Activated T-cell treated with anti-CD3 and anti-CD28 coated beads for 24 hours (primary cell): ENCODE measurements at regions not wholly inside any gene's neighbourhood (a gene's known extent, or its start where the extent isn't known, plus 50 kb on each side); places are given as distances from the start of the nearest gene placed in this dataset.

Experiments used
- DNase-seq: peaks from one replicate; pipeline ENCODE4 v3.0.0-alpha.2; 2020; ENCODE audit warnings: low read depth

DNA sequence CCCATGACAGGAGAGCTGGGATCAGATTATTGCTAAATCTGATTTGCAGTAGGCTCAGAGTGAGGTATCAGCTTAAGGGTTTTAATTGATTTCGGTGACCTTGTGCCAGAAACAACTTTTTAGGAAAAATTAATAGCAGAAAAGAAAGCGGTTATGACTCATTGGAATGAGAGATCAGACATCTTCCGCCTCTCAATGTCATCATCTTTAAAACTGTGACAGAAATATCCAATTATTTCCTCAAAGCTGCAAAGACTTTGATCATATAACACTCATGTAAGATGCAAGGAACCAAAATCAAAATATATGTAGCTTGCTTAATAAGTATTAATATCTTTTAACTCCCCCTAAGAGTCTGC is 190.1 kb upstream of the FOXF1 start:
- no peak for DNase-seq

DNA sequence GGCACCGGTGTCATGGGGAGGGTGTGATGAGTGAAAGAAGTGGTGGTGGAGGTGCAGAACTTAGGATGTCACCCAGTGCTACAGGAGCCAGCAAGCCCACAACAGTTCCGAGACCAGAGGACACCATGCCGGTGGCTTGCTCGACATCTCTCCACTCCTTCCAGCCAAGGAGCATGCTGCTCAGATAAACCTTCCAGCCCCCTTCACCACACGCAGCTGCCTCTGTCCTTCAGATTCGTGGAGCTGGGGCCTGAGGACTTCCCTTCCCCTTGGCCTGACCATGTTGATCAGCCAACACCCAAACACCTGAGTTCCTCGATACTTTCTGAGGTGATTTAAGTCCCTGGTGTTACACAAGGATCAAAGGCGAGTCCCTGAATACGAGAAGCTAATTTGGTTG is 188.8 kb upstream of the FOXF1 start:
- no peak for DNase-seq

DNA sequence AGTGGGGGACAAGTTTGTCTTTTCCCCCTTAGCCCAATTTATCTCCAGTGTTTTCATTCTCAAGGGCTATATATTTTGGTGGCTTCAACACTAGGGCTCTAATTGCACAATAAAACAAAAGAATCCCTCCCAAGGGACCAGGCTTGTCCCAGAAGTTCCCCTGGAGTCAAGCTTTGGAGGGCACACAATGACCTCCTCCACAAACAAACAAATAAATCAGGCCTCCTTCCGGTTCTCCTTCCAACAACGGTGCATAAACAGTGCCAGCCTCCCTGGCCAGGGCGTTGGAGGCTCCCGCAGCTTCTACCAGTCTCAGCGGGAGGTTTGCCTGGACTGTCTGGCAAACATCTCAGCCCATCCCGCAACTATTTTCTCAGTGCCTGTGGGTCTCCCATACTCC is 188.0 kb upstream of the FOXF1 start:
- DNase-seq = no peak

DNA sequence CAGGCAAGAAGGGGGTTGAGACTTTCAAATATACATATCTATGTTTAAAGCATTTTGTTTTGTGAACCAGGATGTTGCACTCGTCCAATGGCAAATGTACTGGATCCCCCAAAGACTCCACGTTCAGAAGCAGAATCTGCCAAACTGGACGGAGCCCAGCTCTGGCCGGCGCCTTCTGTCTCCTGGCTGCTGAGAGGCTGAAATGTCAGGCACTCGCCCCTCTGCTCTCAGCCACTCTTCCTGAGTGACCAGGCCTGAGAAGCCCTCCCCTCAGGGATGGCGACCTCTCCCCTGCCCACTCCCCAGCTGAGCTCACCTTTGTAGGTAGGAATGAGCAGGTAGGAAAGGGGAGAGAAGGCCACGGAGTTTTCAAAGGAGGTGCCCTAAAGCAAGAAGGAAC is 187.5 kb upstream of the FOXF1 start:
- no peak for DNase-seq

DNA sequence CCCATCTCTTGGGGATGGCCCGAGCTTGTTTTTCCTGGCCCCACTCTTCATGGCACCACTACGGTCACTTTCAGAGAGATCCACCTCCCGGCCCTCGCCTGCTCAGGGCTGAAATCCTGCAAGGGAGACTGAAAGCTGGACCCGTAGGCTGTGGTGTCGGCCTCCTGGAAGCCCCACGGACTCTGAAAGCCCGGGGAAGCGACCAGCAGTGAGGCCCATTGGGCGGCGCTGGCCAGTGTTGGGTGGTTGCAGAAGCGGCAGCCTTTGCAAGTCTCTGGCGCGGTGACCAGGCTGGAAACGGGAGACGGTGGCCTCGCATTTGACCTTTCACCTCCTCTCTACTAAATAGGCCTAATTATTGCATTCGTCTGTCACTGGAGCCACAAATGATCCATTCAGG is 186.0 kb upstream of the FOXF1 start:
- DNase-seq = no peak

DNA sequence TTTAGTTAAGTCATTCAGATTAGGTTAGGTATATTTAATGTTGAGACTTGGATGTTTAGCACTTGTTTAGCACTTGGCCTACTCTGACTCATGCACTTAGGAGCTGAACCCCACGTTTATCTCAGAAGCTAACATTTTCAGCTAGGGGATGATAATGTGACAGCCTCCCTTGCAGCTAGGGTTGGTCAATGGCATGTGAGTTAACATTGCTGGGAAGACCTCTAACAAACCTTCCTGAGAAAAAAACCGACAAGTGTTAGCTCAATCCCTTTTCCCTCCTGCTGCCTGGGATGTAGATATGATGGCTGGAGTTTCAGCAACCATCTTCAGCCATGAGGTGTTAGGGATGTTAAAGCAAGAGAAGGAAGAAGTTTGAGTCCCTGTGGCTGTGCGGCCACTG is 185.0 kb upstream of the FOXF1 start:
- DNase-seq = no peak

DNA sequence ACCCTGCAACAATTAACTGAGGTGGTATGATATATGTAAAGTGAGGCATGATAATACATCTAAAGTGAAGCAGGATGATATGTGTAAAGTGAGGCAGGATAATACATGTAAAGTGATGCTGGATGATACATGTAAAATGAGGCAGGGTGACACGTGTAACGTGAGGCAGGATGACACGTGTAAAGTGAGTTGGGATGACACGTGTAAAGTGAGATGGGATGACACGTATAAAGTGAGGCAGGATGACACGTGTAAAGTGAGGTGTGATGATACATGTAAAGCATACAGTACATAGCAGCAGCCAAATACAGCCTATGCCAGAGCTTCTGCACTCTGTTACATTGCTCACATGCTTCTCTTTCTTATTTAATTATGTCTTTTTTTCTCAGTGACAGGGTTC is 184.4 kb upstream of the FOXF1 start:
- no peak for DNase-seq

DNA sequence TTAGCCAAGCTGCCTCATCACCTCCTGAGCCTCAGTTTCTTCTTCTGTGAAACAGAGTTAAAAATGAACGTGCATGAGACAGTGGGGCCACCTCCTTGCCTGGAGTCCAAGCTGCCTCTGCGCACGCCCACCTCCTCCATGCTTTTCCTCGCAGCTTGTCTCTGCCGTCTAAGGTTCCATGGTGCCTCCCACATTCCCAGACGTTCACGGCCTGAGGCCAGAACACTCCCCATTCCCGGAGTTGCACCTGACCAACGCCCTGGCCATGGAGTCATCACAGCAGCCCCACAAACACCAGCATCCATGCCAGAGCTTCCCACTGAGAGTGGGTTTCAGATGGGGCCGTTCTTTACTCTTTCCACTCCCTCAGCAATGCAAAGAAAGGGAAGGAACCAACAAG is 183.0 kb upstream of the FOXF1 start:
- DNase-seq = no peak

DNA sequence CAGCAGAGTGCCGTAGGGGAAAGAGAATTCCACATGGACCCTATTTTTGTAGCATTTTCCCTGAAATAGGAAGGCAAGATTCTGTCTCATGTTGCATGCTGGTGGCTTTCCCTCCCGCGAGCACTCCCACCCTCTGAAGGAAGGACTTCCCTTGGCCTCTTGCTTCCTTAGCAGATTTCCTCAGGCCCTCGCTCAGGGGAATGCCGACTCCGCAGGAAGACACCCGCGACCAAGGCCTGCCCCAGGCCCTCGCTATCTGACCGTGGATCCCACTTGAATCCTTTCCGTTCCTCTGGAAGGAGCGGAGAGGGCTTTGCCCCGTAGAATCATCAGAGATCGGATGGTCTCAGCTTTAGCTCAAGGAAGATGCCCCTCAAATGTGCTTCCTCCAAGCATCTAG is 179.4 kb upstream of the FOXF1 start:
- no peak for DNase-seq

DNA sequence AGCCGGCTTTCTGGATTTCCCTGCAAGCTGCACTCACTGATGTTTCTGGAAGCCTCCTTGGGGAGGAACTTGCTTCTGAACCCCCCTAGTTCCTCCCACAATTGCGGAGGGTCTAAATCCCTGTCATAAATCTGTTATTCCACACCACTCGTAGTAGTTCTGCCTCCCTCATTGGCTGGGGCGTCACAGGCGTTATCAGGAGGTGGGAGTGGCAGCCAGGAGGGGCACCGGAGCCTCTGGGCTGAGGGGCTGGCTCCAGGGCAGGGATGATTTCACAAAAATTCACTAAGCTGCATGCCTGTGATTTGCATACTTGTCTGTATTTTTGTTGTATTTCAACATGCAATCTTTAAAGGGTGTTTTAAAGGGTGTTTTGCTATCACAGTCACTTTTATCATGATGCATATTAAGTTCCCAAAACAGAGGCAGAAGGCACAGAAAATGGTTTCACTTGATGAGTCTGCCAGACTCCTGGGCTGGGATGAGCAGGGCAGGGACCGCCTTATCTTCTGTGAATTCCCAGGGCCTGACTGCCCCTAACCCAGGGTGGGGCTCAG is 176.2 kb upstream of the FOXF1 start:
- no peak for DNase-seq

DNA sequence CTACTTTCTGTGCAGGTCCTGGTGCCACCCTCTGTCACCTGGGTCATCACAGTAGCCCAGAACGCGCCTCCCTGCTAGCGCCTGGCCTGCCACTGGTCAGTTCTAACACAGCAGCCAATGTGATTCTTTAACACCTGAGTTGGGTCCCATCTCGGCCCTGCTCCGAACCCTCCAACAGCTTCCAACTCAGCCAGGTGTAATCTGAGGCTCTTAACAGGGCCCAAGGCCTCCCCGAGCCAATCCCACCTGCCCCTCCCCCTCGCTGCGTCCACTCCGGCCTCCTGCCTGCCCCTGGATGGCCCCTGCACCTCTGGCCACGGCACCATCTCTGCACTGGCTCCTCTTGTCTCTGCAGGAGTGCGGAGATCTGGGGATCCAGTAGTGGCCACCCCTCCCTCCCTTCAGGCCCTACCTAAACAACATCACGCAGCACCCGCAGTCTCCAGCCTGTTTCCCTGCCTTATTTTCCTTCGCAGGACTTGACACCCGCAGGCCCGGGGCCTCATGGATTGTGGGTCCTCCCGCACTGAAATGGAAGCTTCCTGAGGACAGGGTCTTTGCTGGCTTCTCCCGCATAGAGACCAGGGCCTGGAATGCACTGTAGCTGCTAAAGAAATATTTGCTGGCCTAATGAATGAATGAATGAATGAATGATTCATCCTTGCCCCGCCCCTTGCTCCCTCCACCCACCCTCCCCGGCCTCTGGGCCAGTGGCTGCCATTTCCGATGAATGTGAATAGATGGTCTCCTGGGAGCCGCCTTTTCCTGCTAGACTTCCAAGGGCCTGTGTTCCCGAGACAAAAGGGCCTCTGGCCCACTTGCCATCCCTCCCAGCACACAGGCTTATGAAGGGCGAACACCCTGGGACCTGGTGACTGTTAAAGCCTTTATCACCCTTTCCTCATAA is 174.8 kb upstream of the FOXF1 start:
- DNase-seq = no peak

DNA sequence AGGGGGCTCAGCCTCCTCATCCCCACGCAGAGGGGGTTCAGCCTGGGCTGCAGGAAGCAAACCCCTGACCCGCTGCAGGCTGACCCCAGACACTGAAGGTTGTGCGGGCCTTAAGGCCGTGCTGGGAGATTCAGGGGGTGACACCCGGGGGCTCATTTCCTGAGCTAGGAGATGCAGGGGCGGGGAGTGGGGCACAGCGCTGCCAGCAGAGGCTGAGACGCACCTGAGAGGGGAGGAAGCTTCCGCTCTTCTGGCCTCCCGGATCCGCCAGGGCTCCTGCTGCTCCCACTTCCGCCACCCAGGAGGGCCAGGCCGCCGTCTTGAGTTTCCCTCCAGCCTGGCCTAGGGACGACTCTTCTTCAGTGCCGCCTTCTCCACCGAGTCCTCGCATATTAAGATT is 173.2 kb upstream of the FOXF1 start:
- DNase-seq = no peak

DNA sequence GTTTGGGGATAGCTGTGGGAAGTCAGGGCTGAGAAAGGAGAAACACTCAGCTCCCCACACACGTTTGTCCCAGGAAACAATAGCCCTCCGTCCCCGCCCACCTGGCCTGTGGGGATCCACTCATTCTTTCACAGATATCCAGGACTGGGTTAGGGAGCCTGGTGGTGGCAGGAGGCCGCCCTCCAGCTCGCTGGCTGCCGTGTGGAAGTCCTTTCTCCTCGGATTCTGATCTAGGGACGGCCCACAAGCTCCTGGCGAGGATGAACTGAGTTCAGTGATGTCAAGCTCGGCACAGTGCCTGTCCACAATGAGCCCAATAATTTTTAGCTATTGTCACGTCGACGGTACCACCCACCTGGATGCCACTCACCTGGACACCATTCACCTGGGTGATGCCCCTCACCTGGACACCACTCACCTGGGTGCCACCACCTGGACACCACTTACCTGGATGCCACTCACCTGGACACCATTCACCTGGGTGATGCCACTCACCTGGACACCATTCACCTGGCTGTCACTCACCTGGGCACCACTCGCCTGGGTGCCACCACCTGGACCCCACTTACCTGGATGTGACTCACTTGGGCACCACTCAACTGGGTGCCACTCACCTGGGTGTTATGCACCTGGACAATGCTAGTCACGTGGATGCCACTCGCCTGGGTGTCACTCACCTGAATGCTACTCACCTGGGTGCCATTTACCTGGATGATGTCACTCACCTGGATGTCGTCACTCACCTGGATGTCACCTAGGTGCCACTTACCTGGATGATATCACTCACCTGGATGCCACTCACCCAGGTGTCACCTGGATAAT is 172.5 kb upstream of the FOXF1 start:
- no peak for DNase-seq

DNA sequence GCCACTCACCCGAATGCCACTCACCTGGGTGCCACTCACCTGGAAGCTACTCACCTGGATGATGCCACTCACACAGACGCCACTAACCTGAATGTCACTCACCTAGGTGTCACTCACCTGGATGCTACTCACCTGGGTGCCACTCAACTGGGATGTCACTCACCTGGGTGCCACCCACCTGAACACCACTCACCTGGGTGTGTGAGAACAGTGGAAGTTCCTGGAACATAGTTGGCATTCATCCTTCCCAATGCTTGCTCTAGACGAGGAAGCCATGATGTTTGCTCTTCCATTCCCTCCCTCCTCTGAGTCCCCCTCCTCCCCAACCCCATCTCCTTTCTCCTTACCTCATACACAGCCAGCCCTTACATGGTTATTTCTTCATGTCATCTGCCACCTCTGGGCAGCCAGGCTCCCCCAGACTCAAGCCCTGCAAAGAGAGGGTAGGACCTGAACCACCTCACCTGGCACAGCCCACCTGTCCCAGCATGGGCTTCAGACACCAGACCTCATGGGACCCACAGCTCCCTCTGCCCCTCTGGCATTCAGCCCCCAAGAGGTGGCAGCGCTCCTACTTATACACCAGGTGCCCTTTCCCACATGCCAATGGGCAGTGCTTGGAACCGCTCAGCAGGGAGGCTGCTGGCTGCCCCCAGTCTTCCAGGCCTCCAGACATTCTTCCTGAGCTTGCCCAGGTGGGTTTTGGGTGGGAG is 171.8 kb upstream of the FOXF1 start:
- DNase-seq = no peak

DNA sequence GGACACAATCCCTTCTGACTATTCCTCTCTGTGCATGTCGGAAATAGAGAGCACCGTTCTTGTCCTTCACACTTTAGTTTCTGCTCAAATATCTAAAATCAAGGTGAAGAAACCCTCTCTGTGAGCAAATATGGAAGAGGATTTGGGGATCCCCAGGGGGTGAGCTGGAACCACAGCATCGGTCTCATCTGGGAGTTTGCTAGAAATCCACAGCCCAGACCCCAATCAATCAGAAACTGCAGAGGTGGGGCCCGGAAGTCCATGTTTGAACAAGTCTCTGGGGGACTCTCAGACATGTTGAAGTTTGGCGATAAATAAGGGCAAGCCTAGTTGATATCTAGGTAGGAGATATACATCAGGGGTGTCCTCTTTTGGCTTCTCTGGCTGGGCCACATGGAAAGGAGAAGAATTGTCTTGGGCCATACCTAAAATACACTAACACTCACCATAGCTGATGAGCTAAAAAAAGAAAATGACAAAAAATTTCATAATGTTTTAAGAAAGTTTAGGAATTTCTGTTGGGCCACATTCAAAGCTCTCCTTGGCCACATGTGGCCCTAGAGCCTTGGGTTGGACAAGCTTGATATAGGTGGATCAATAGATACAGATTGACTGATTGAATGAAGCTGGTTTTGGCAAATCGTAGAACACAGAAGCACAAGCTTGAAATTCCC is 168.0 kb upstream of the FOXF1 start:
- DNase-seq = no peak

DNA sequence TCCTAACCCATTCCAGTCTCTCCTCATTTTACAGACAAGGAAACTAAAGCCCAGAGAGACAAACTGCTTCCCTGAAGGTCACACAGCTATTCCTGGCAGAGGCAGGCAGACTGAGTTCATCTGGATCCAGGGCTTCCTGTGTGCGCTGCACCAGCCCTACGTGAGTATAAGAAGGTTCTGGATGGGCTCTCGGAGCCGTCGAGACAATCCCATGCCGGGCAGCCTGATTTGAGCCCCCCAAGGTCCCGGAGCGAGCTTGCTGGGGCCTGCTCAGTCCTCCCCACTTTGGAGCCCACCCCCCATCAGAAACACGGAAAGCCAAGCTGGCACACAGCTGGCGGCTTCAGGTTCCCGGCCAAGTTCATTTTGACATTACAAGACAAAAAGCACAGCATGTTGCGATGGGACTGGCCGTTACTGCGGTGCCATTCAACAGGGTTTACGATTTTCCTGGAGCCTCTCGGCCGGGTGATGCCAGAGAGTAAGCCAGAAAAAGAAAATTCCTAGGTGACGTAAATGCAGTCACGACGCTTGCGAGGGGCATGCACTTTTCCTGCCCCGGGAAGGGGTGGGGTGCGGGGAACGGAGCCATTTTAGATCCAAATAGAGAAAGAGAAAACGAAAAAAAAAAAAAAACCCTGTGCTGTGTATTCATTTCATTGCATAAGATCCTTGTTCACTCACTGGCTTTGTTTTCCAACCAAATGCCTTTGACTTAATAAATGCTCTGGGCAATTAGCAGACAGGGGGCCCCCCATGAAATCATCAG is 167.1 kb upstream of the FOXF1 start:
- DNase-seq = no peak

DNA sequence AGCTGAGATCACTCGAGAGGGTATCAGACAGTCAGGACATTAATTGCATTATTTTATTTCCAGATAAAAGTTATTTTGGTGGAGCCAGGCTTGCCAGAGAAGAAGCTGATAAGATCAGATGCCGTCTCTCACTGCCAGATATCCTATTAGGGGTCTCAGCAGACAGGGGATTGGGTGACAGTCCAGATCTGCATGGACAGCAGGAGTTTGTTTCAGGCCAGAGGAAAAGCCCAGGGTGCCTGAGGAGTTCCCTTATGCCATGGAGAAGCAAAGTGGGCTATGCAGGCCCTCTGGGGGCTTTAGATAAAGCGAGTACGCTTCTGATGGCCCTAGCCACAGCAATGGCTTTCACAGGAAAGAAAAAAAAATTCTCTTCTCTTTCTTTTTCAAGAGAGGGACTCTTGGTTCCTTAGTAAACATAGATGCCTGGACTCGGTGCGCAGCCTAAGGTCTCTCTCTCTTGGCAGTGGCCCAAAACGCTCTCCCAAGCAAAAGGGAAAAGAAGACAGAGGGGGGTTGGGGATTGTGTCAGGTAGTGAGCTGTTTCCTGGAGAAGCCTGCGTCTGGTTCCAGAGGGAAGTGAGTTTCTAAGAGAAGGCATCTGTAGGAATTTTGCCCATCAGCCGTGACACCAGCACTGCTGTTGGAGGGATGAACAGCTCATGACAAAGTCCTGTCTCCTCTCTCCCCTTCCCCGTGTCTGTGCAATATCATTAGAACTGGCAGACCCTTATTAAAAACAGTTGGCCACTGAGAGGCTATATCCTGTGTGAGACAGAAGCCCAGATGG is 166.3 kb upstream of the FOXF1 start:
- no peak for DNase-seq

DNA sequence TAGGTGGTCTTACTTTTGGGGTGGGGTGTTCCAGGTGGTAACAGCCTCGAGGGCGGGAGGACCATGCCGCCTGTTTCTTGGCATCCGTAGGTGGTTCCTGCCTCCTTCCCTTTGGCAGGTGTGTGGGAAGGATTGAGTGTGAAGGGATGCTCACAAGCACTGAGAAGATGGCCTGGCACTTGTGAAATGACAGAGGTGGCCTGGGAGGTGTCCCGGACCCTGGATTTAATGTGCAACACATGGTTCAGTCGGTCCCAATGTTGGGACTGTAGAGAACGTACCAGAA is 165.8 kb upstream of the FOXF1 start:
- DNase-seq = no peak

DNA sequence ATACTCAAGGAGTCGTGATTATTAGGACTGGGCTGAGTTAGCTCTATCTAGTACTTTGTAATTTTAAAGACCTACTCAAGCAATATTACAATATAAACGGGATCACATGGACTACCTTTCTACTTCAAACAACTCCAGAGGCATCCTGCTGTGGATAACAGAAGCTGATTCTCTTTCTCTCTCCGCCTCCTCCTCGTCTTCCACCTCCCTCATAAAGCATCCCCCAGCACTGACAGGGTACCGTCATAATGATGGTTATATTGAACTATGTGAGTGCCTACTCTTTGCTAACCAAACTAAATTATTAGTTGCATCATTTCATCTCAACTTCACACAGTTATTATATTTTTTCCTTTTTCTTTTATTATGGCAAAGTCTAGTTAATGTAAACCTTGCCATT is 165.4 kb upstream of the FOXF1 start:
- no peak for DNase-seq

DNA sequence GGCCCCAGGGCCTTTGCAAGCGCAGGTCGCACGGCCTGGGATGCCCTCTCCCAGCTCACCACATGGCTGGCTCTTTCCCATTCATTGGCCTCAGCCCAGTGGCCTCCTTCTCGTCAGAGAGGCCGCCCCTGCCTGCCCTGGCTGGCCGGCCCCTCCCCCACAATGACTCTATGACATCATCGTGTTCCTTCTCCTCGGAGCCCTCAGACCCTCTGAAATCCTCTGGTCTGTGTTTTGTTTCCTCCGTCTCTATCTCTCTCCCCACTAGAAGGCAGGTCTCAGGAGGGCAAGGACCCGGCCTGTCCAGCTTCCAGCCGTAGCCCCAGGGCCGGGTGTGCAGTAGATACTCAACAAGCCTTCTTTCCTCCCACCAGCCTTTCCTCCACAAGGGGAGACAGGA is 164.8 kb upstream of the FOXF1 start:
- DNase-seq = no peak

DNA sequence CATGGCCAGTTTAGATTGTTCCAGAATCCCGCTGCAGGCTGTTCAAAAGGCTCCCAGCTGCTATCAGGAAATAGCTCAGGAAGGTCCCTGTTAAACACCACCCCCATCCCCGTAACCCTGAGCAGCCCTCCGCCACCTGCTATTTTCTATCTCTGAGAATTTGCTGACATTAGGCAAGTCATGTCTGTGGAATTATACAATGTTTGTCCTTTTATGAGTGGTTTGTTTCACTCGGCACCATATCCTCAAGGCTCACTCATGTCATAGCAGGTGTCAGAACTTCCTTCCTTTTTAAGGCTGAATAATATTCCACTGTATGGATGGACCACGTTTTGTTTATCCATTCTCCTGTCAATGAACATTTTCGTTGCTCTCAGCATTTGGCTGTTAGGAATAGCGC is 164.3 kb upstream of the FOXF1 start:
- DNase-seq = no peak
